IMR-90 (cell line): ENCODE measurements at regions not wholly inside any gene's neighbourhood (a gene's known extent, or its start where the extent isn't known, plus 50 kb on each side); places are given as distances from the start of the nearest gene placed in this dataset.

Source experiments
- ATAC-seq: fragments of 200-7000 bp; cut with Tn5 transposase; 2 replicates; pipeline ENCODE4 v1.9.1; 2020; ENCODE audit warnings: low read depth, mild to moderate bottlenecking, moderate library complexity
- BruUV-seq: library from RNA; stranded (reverse); fragments of 400-500 nt; replicated peaks from 2 replicates; lab custom pipeline; 2021; lab: Mats Ljungman, UMichigan
- CTCF ChIA-PET: fragments of 300-600 bp; formaldehyde crosslinking; extraction: SDS; loops from one replicate; lab custom pipeline; 2021; ENCODE audit warnings: antibody characterized with exemption; lab: Yijun Ruan, JAX
- POLR2A ChIA-PET: fragments of 300-600 bp; sonication (Branson Sonifier 250); formaldehyde crosslinking; loops from one replicate; lab custom pipeline; 2022; ENCODE audit warnings: antibody characterized with exemption; ENCODE audit not compliant: unreplicated experiment; lab: Charles Lee
- DNase-seq: peaks from one replicate; pipeline ENCODE4 v3.0.0; 2013
- H2AFZ ChIP-seq: replicated peaks from 2 replicates; pipeline ENCODE3; 2013; ENCODE audit warnings: low read length, mild to moderate bottlenecking; ENCODE audit not compliant: poor library complexity
- H2AK5ac ChIP-seq: 2 replicates; pipeline ENCODE4 v1.6.1; 2013; ENCODE audit warnings: low read depth, low read length, inconsistent platforms
- H2AK9ac ChIP-seq: replicated peaks from 2 replicates; pipeline ENCODE3; 2013; ENCODE audit warnings: mild to moderate bottlenecking, low read depth, low read length, moderate library complexity; ENCODE audit not compliant: poor library complexity
- H2BK120ac ChIP-seq: 2 replicates; pipeline ENCODE4 v1.6.1; 2013; ENCODE audit warnings: low read depth, low read length, inconsistent platforms
- H2BK15ac ChIP-seq: 3 replicates; pipeline ENCODE4 v1.6.1; 2013; ENCODE audit warnings: low read depth, low read length, inconsistent platforms
- H2BK20ac ChIP-seq: 2 replicates; pipeline ENCODE4 v1.6.1; 2013; ENCODE audit warnings: low read depth, mild to moderate bottlenecking, inconsistent platforms, low read length, moderate library complexity
- H2BK5ac ChIP-seq: 2 replicates; pipeline ENCODE4 v1.6.1; 2013; ENCODE audit warnings: mild to moderate bottlenecking, low read depth, low read length, inconsistent platforms; ENCODE audit not compliant: poor library complexity, severe bottlenecking
- H3K14ac ChIP-seq: replicated peaks from 2 replicates; pipeline ENCODE4 v1.6.1; 2013; ENCODE audit warnings: low read depth, low read length, inconsistent platforms
- H3K18ac ChIP-seq: 2 replicates; pipeline ENCODE4 v1.6.1; 2013; ENCODE audit warnings: low read depth, low read length, control low read depth
- H3K23ac ChIP-seq: 2 replicates; pipeline ENCODE4 v1.6.1; 2013; ENCODE audit warnings: low read depth, low read length, inconsistent platforms
- H3K27ac ChIP-seq: 2 replicates; pipeline ENCODE4 v1.5.1; 2013; ENCODE audit warnings: mild to moderate bottlenecking, control low read depth, low read length; ENCODE audit not compliant: insufficient read depth
- H3K27me3 ChIP-seq: 2 replicates; pipeline ENCODE4 v1.6.1; 2013; ENCODE audit warnings: low read length; ENCODE audit not compliant: control insufficient read depth, insufficient read depth
- H3K36me3 ChIP-seq: 2 replicates; pipeline ENCODE4 v1.6.1; 2013; ENCODE audit warnings: low read length, mixed read lengths; ENCODE audit not compliant: control insufficient read depth, insufficient read depth
- H3K4ac ChIP-seq: 2 replicates; pipeline ENCODE4 v1.6.1; 2013; ENCODE audit warnings: low read depth, low read length, inconsistent platforms
- H3K4me1 ChIP-seq: 2 replicates; pipeline ENCODE4 v1.6.1; 2013; ENCODE audit warnings: low read length, mixed read lengths; ENCODE audit not compliant: control insufficient read depth, insufficient read depth
- H3K4me2 ChIP-seq: 2 replicates; pipeline ENCODE4 v1.6.1; 2013; ENCODE audit warnings: low read depth, mild to moderate bottlenecking, control low read depth, low read length, moderate library complexity
- H3K4me3 ChIP-seq: 2 replicates; pipeline ENCODE4 v1.5.1; 2013; ENCODE audit warnings: low read depth, mild to moderate bottlenecking, control low read depth, low read length, moderate library complexity; ENCODE audit not compliant: insufficient read depth
- H3K56ac ChIP-seq: 2 replicates; pipeline ENCODE4 v1.6.1; 2013; ENCODE audit warnings: low read length, inconsistent platforms; ENCODE audit not compliant: insufficient read depth; ENCODE audit errors: extremely low read depth
- H3K79me1 ChIP-seq, 2 experiments: 2 replicates each; pipeline ENCODE4 v1.6.1; 2013; ENCODE audit warnings: low read length in 2 of 2, inconsistent platforms in 1 of 2, low read depth in 1 of 2
- H3K9ac ChIP-seq: 2 replicates; pipeline ENCODE4 v1.6.1; 2013; ENCODE audit warnings: low read depth, low read length, control low read depth
- H3K9me1 ChIP-seq: 2 replicates; pipeline ENCODE4 v1.6.1; 2013; ENCODE audit warnings: low read length, inconsistent platforms; ENCODE audit not compliant: insufficient read depth
- H3K9me3 ChIP-seq: 2 replicates; pipeline ENCODE4 v1.6.1; 2013; ENCODE audit warnings: low read length; ENCODE audit not compliant: control insufficient read depth, insufficient read depth
- H4K20me1 ChIP-seq: 2 replicates; pipeline ENCODE4 v1.6.1; 2013; ENCODE audit warnings: low read length, inconsistent platforms; ENCODE audit not compliant: insufficient read depth
- H4K5ac ChIP-seq: 2 replicates; pipeline ENCODE4 v1.6.1; 2013; ENCODE audit warnings: mild to moderate bottlenecking, low read depth, low read length, control low read depth
- H4K8ac ChIP-seq, 2 experiments: 2 replicates each; pipeline ENCODE4 v1.6.1; 2013; ENCODE audit warnings: low read depth in 2 of 2, low read length in 2 of 2, control low read depth in 1 of 2, inconsistent platforms in 1 of 2
- H4K91ac ChIP-seq: 2 replicates; pipeline ENCODE4 v1.6.1; 2013; ENCODE audit warnings: low read depth, low read length, inconsistent platforms; ENCODE audit not compliant: insufficient read depth
- CEBPB ChIP-seq: IDR thresholded peaks from 2 replicates; pipeline ENCODE4 v1.6.1; 2012; ENCODE audit warnings: low read depth, low read length, improper control_type of control experiment
- CTCF ChIP-seq: conservative IDR thresholded peaks from 2 replicates; pipeline ENCODE4 v1.5.1; 2012; ENCODE audit warnings: mild to moderate bottlenecking, low read depth, low read length, improper control_type of control experiment
- ELK1 ChIP-seq: fragments of 150-350 bp; IDR thresholded peaks from 2 replicates; pipeline ENCODE4 v1.6.1; 2016; ENCODE audit warnings: low read depth, mild to moderate bottlenecking, low read length, moderate library complexity, borderline replicate concordance
- FOS ChIP-seq: fragments of 150-350 bp; IDR thresholded peaks from 2 replicates; pipeline ENCODE4 v1.6.1; 2016; ENCODE audit warnings: low read depth, low read length
- MAFK ChIP-seq: IDR thresholded peaks from 2 replicates; pipeline ENCODE4 v1.6.1; 2012; ENCODE audit warnings: low read depth, low read length, improper control_type of control experiment
- MAZ ChIP-seq: IDR thresholded peaks from 2 replicates; pipeline ENCODE4 v1.6.1; 2012; ENCODE audit warnings: low read depth, mild to moderate bottlenecking, low read length, improper control_type of control experiment, moderate library complexity, borderline replicate concordance
- RCOR1 ChIP-seq: IDR thresholded peaks from 2 replicates; pipeline ENCODE4 v1.6.1; 2012; ENCODE audit warnings: mild to moderate bottlenecking, low read length, improper control_type of control experiment; ENCODE audit not compliant: insufficient replicate concordance
- RFX5 ChIP-seq: IDR thresholded peaks from 2 replicates; pipeline ENCODE4 v1.8.0; 2012; ENCODE audit warnings: low read depth, mild to moderate bottlenecking, low read length, moderate library complexity
- SMC3 ChIP-seq: fragments of 150-350 bp; IDR thresholded peaks from 2 replicates; pipeline ENCODE4 v1.6.1; 2016; ENCODE audit warnings: low read depth, mild to moderate bottlenecking, antibody characterized with exemption, low read length, moderate library complexity
- USF2 ChIP-seq: fragments of 150-350 bp; IDR thresholded peaks from 2 replicates; pipeline ENCODE4 v1.6.1; 2017; ENCODE audit warnings: mild to moderate bottlenecking, antibody characterized with exemption, low read length, low read depth
- WGBS, 2 experiments: methylation state at CpG; one replicate each; pipeline versions ENCODE4 v1.1.5 to v1.1.7; 2013; ENCODE audit warnings: missing lambda C conversion rate in 2 of 2; ENCODE audit not compliant: insufficient read length in 1 of 2; ENCODE audit errors: extremely low coverage in 2 of 2; 5-methylcytosine and 5-hydroxymethylcytosine counted together
- dilution Hi-C: fragments of 300-500 bp; cut with HindIII; formaldehyde crosslinking; loops from one replicate; pipeline ENCODE4 v1.14.3; 2018; ENCODE audit warnings: low sequenced_read_pairs; ENCODE audit not compliant: unreplicated experiment
- in situ Hi-C: fragments of 300-500 bp; cut with MboI; formaldehyde crosslinking; loops from 3 replicates; pipeline ENCODE4 v1.14.3; 2019; ENCODE audit warnings: low sequenced_read_pairs, inconsistent platforms, mixed read lengths
- intact Hi-C: fragments of 100-400 bp; cut with micrococcal nuclease; formaldehyde crosslinking; loops from 2 replicates; pipeline ENCODE4 v1.10.0; 2022

GRCh38 chr3:17969244-17969643, 226.8 kb upstream of the TBC1D5 start:
- no peak overlapping the region for H3K9ac ChIP-seq
- intact Hi-C loops = no loop called here
- ChIA-PET POLR2A (no interaction called here), CTCF (no interaction called here)
- TF ChIP-seq CEBPB (no peak), RFX5 (no peak), CTCF (no peak), ELK1 (no peak), SMC3 (no peak), MAZ (no peak), USF2 (no peak), MAFK (no peak), FOS (no peak), RCOR1 (no peak)
- H2AFZ ChIP-seq = no peak overlapping the region
- no peak overlapping the region for H3K56ac ChIP-seq
- H3K4ac ChIP-seq = no peak overlapping the region
- no peak overlapping the region for H2BK120ac ChIP-seq
- H3K4me1 ChIP-seq = no peaks in the 10 kb centered on the region
- H2BK20ac ChIP-seq = no peak overlapping the region
- no peaks in the 10 kb centered on the region for H3K27me3 ChIP-seq
- no peak overlapping the region for H2AK9ac ChIP-seq
- H3K79me1 ChIP-seq = no peaks in the 10 kb centered on the region
- no peak overlapping the region for H4K8ac ChIP-seq
- no peak overlapping the region for H2AK5ac ChIP-seq
- in situ Hi-C loops = no loop called here
- no peak for DNase-seq
- H3K9me1 ChIP-seq = no peaks in the 10 kb centered on the region
- H2BK15ac ChIP-seq = no peak overlapping the region
- H3K4me3 ChIP-seq = no peak overlapping the region
- H3K9me3 ChIP-seq = no peaks in the 10 kb centered on the region
- no TSS peak for BruUV-seq
- no peak overlapping the region for H3K27ac ChIP-seq
- no peak overlapping the region for H3K14ac ChIP-seq
- H4K5ac ChIP-seq = no peak overlapping the region
- WGBS, 2 experiments = no CpG with 5 or more reads among the region's 3 CpGs
- H3K36me3 ChIP-seq = no peaks in the 10 kb centered on the region
- no peak overlapping the region for H3K23ac ChIP-seq
- H4K91ac ChIP-seq = no peak overlapping the region
- no peak overlapping the region for H2BK5ac ChIP-seq
- no peak overlapping the region for H3K4me2 ChIP-seq
- dilution Hi-C loops = no loop called here
- no peak overlapping the region for H3K18ac ChIP-seq
- no peaks in the 10 kb centered on the region for H4K20me1 ChIP-seq
- no peak for ATAC-seq
